ENCODE measurements at regions not wholly inside any gene's neighbourhood (a gene's known extent, or its start where the extent isn't known, plus 50 kb on each side); places are given as distances from the start of the nearest gene placed in this dataset.

GRCh38 chr6:97963193-97963592 is 680.2 kb upstream of the MMS22L start:
- peak; percentile 97 for ATAC-seq
- TF ChIP-seq CREB5 (CRISPR knock-in tag; IDR thresholded peaks at IDR 0.05; ENCODE audit: low read depth) = peak; percentile 65; the same call in 1 of the 2 replicates
- TF ChIP-seq GLIS3 (CRISPR knock-in tag; IDR thresholded peaks at IDR 0.05) = no peak
- peak; percentile 96 for TF ChIP-seq ISL1 (CRISPR knock-in tag; IDR thresholded peaks at IDR 0.05)

- TF ChIP-seq PATZ1 (CRISPR knock-in tag; IDR thresholded peaks at IDR 0.05; ENCODE audit: borderline replicate concordance) (no peak), TCF4 (CRISPR knock-in tag; IDR thresholded peaks at IDR 0.05; ENCODE audit: borderline replicate concordance) (no peak)
- no peak for ATAC-seq
These were observed 686.0 kb upstream of the MMS22L start for GRCh38 chr6:97969065-97969464.

- ATAC-seq = no peak
- TF ChIP-seq CSDC2 (CRISPR knock-in tag; IDR thresholded peaks at IDR 0.05) (no peak), CREB5 (CRISPR knock-in tag; IDR thresholded peaks at IDR 0.05; ENCODE audit: low read depth) (no peak), TOX (CRISPR knock-in tag; IDR thresholded peaks at IDR 0.05; ENCODE audit: borderline replicate concordance) (no peak), TCF4 (CRISPR knock-in tag; IDR thresholded peaks at IDR 0.05; ENCODE audit: borderline replicate concordance) (no peak), ZNF70 (CRISPR knock-in tag; IDR thresholded peaks at IDR 0.05) (no peak), GLIS3 (CRISPR knock-in tag; IDR thresholded peaks at IDR 0.05) (no peak), SNAI2 (CRISPR knock-in tag; IDR thresholded peaks at IDR 0.05) (no peak), PPARA (CRISPR knock-in tag; IDR thresholded peaks at IDR 0.05; ENCODE audit: borderline replicate concordance) (no peak), ZFP3 (CRISPR knock-in tag; IDR thresholded peaks at IDR 0.05) (no peak), RARB (CRISPR knock-in tag; IDR thresholded peaks at IDR 0.05) (no peak), ZFP30 (CRISPR knock-in tag; IDR thresholded peaks at IDR 0.05) (no peak), PATZ1 (CRISPR knock-in tag; IDR thresholded peaks at IDR 0.05; ENCODE audit: borderline replicate concordance) (no peak), TSHZ2 (CRISPR knock-in tag; IDR thresholded peaks at IDR 0.05) (no peak)
These were observed 694.1 kb upstream of the MMS22L start for GRCh38 chr6:97977084-97977483.

- ATAC-seq = no peak
- no peak for TF ChIP-seq ZNF8 (CRISPR knock-in tag; IDR thresholded peaks at IDR 0.05)
- TF ChIP-seq ARNTL (CRISPR knock-in tag; IDR thresholded peaks at IDR 0.05; ENCODE audit: borderline replicate concordance, low read depth) = no peak
- no peak for TF ChIP-seq ZFP30 (CRISPR knock-in tag; IDR thresholded peaks at IDR 0.05)
- TF ChIP-seq TSHZ2 (CRISPR knock-in tag; IDR thresholded peaks at IDR 0.05) = no peak
- no peak for TF ChIP-seq ZFP3 (CRISPR knock-in tag; IDR thresholded peaks at IDR 0.05)
- TF ChIP-seq PPARA (CRISPR knock-in tag; IDR thresholded peaks at IDR 0.05; ENCODE audit: borderline replicate concordance) = no peak
- no peak for TF ChIP-seq TCF4 (CRISPR knock-in tag; IDR thresholded peaks at IDR 0.05; ENCODE audit: borderline replicate concordance)
- TF ChIP-seq CSDC2 (CRISPR knock-in tag; IDR thresholded peaks at IDR 0.05) = no peak
- TF ChIP-seq POU6F1 (CRISPR knock-in tag; IDR thresholded peaks at IDR 0.05; ENCODE audit: borderline replicate concordance, low read depth) = no peak
- no peak for TF ChIP-seq OSR1 (CRISPR knock-in tag; IDR thresholded peaks at IDR 0.05)
- TF ChIP-seq ZC3H10 (CRISPR knock-in tag; IDR thresholded peaks at IDR 0.05) = no peak
- TF ChIP-seq SNAI2 (CRISPR knock-in tag; IDR thresholded peaks at IDR 0.05) = no peak
- TF ChIP-seq TOX (CRISPR knock-in tag; IDR thresholded peaks at IDR 0.05; ENCODE audit: borderline replicate concordance) = no peak
These were observed 695.8 kb upstream of the MMS22L start for GRCh38 chr6:97978855-97979271.

All from SK-N-SH treated with all-trans-retinoic acid at 6 μM for 48 hours (cell line).